Keratinocyte (primary cell): ENCODE measurements at regions not wholly inside any gene's neighbourhood (a gene's known extent, or its start where the extent isn't known, plus 50 kb on each side); places are given as distances from the start of the nearest gene placed in this dataset.
"Not testable (repeated sequence)": the region's sequence is repeated elsewhere in the genome, so short reads cannot be mapped to it uniquely, and the experiment has no call there.

Experiments
- DNase-seq: peaks from one replicate; pipeline ENCODE4 v3.0.0-alpha.2; 2011; ENCODE audit warnings: low read depth, missing footprints, low spot score
- FAIRE-seq: peaks from 2 replicates; lab custom pipeline; 2011; peaks lifted over from hg19 to GRCh38; lab: Jason Lieb, UNC
- H2AFZ ChIP-seq: 2 replicates; pipeline ENCODE4 v1.6.0; 2012; ENCODE audit warnings: low read length, control low read depth, inconsistent platforms; ENCODE audit not compliant: control insufficient read depth
- H3K27ac ChIP-seq: 2 replicates; pipeline ENCODE4 v1.5.1; 2011; ENCODE audit warnings: low read length; ENCODE audit not compliant: control insufficient read depth, insufficient read depth
- H3K27me3 ChIP-seq: 3 replicates; pipeline ENCODE4 v1.6.0; 2011; ENCODE audit warnings: low read length; ENCODE audit not compliant: control insufficient read depth, insufficient read depth; ENCODE audit errors: extremely low read depth
- H3K36me3 ChIP-seq, 2 experiments: 2 replicates in 1 of 2; 3 replicates in 1 of 2; pipeline ENCODE4 v1.5.1; 2011; ENCODE audit warnings: low read length in 2 of 2, mild to moderate bottlenecking in 1 of 2; ENCODE audit not compliant: control insufficient read depth in 2 of 2, insufficient read depth in 2 of 2; ENCODE audit errors: extremely low read depth in 1 of 2
- H3K4me1 ChIP-seq: 3 replicates; pipeline ENCODE4 v1.5.1; 2011; ENCODE audit warnings: low read length; ENCODE audit not compliant: control insufficient read depth, insufficient read depth; ENCODE audit errors: extremely low read depth
- H3K4me2 ChIP-seq: 3 replicates; pipeline ENCODE4 v1.6.0; 2011; ENCODE audit warnings: low read depth, low read length; ENCODE audit not compliant: control insufficient read depth, insufficient read depth; ENCODE audit errors: extremely low read depth
- H3K4me3 ChIP-seq, 3 experiments: fragments of 200-600 bp in 1 of 3; sonication (generic) in 1 of 3; 2 replicates in 2 of 3; 3 replicates in 1 of 3; pipeline ENCODE4 v1.5.1; 2011 to 2016; ENCODE audit warnings: low read length in 3 of 3, mild to moderate bottlenecking in 3 of 3, control low read depth in 2 of 3, inconsistent platforms in 1 of 3, low read depth in 1 of 3, mixed read lengths in 1 of 3, mixed run types in 1 of 3, moderate library complexity in 1 of 3; ENCODE audit not compliant: control insufficient read depth in 2 of 3, insufficient read depth in 2 of 3; ENCODE audit errors: extremely low read depth in 1 of 3
- H3K79me2 ChIP-seq: 2 replicates; pipeline ENCODE4 v1.6.0; 2012; ENCODE audit warnings: low read length; ENCODE audit not compliant: control insufficient read depth, insufficient read depth
- H3K9ac ChIP-seq: 3 replicates; pipeline ENCODE4 v1.6.0; 2011; ENCODE audit warnings: low read length; ENCODE audit not compliant: control insufficient read depth, insufficient read depth; ENCODE audit errors: extremely low read depth
- H3K9me1 ChIP-seq: 3 replicates; pipeline ENCODE4 v1.6.0; 2011; ENCODE audit warnings: low read length; ENCODE audit not compliant: control insufficient read depth, insufficient read depth; ENCODE audit errors: extremely low read depth
- H3K9me3 ChIP-seq: 2 replicates; pipeline ENCODE4 v1.5.1; 2012; ENCODE audit warnings: low read depth, low read length; ENCODE audit not compliant: control insufficient read depth
- H4K20me1 ChIP-seq: 3 replicates; pipeline ENCODE4 v1.6.0; 2011; ENCODE audit warnings: low read length; ENCODE audit not compliant: control insufficient read depth, insufficient read depth; ENCODE audit errors: extremely low read depth
- dilution Hi-C: fragments of 300-500 bp; cut with MboI; formaldehyde crosslinking; loops from one replicate; pipeline ENCODE4 v1.7.0; 2020; ENCODE audit warnings: low sequenced_read_pairs; ENCODE audit not compliant: extremely low pct_ligation_motif_present

- H3K27me3 ChIP-seq, FAIRE-seq, DNase-seq, H3K9me1 ChIP-seq, H3K79me2 ChIP-seq, H3K9ac ChIP-seq, H4K20me1 ChIP-seq, H3K4me2 ChIP-seq, H3K4me3 ChIP-seq, dilution Hi-C loops, H3K9me3 ChIP-seq, H3K36me3 ChIP-seq, H3K4me1 ChIP-seq, H2AFZ ChIP-seq, H3K27ac ChIP-seq: not testable (repeated sequence)
Observed at GRCh38 chr2:111506936-111507335, 377.1 kb downstream of the ANAPC1 start.

- H3K9me1 ChIP-seq, H3K4me3 ChIP-seq, H3K9ac ChIP-seq, dilution Hi-C loops, H3K36me3 ChIP-seq, H3K27me3 ChIP-seq, H3K4me1 ChIP-seq, H4K20me1 ChIP-seq, H3K9me3 ChIP-seq, H3K4me2 ChIP-seq, FAIRE-seq, H2AFZ ChIP-seq, H3K27ac ChIP-seq, H3K79me2 ChIP-seq, DNase-seq: not testable (repeated sequence)
Observed at GRCh38 chr2:111509225-111509869, 374.6 kb downstream of the ANAPC1 start.

GRCh38 chr2:111510384-111510783, 373.6 kb downstream of the ANAPC1 start:
- H3K9ac ChIP-seq, H2AFZ ChIP-seq, H3K27me3 ChIP-seq, H3K4me3 ChIP-seq, H3K36me3 ChIP-seq, FAIRE-seq, H3K79me2 ChIP-seq, H3K4me1 ChIP-seq, DNase-seq, dilution Hi-C loops, H3K9me1 ChIP-seq, H3K4me2 ChIP-seq, H3K27ac ChIP-seq, H4K20me1 ChIP-seq, H3K9me3 ChIP-seq: not testable (repeated sequence)

GRCh38 chr2:111511062-111511461, 372.9 kb downstream of the ANAPC1 start:
- DNase-seq, FAIRE-seq: not testable (repeated sequence)

GRCh38 chr2:111512378-111512777, 371.6 kb downstream of the ANAPC1 start:
- H2AFZ ChIP-seq, H3K36me3 ChIP-seq, H3K9me3 ChIP-seq, H3K79me2 ChIP-seq, dilution Hi-C loops, DNase-seq, H3K9me1 ChIP-seq, FAIRE-seq, H3K9ac ChIP-seq, H3K27ac ChIP-seq, H3K4me3 ChIP-seq, H3K4me1 ChIP-seq, H3K4me2 ChIP-seq, H4K20me1 ChIP-seq, H3K27me3 ChIP-seq: not testable (repeated sequence)

More at GRCh38 chr2:111511062-111511461, 372.9 kb downstream of the ANAPC1 start:
- H3K9me1 ChIP-seq, H3K4me1 ChIP-seq, H3K9ac ChIP-seq, H4K20me1 ChIP-seq, H3K27ac ChIP-seq, H3K27me3 ChIP-seq, dilution Hi-C loops, H2AFZ ChIP-seq, H3K79me2 ChIP-seq, H3K36me3 ChIP-seq, H3K4me3 ChIP-seq, H3K9me3 ChIP-seq, H3K4me2 ChIP-seq: not testable (repeated sequence)
